GM10248 (cell line): ENCODE measurements at regions not wholly inside any gene's neighbourhood (a gene's known extent, or its start where the extent isn't known, plus 50 kb on each side); places are given as distances from the start of the nearest gene placed in this dataset.

ENCODE experiments used
- CTCF ChIA-PET: fragments of 300-600 bp; sonication (Branson Sonifier 250); formaldehyde crosslinking; extraction: SDS; loops from one replicate; lab custom pipeline; 2021; ENCODE audit warnings: antibody characterized with exemption; lab: Yijun Ruan, JAX
- POLR2A ChIA-PET: fragments of 350-650 bp; sonication (Branson Sonifier 250); formaldehyde crosslinking; extraction: SDS; loops from one replicate; lab custom pipeline; 2020; ENCODE audit warnings: antibody characterized with exemption; lab: Yijun Ruan, JAX
- DNase-seq: peaks from one replicate; pipeline ENCODE4 v3.0.0; 2012; ENCODE audit errors: extremely low spot score
- TF ChIP-seq, protein P1 (sequence below): IDR thresholded peaks from 2 replicates; pipeline ENCODE4 v1.5.1; 2012; ENCODE audit warnings: mild to moderate bottlenecking, low read depth; ENCODE audit errors: extremely low read depth, missing control alignments, control extremely low read depth

GRCh38 chr17:33756021-33756420, 462.9 kb upstream of the ASIC2 start:
- ChIA-PET POLR2A (no interaction called here), CTCF (no interaction called here)
- TF ChIP-seq, protein P1, sequence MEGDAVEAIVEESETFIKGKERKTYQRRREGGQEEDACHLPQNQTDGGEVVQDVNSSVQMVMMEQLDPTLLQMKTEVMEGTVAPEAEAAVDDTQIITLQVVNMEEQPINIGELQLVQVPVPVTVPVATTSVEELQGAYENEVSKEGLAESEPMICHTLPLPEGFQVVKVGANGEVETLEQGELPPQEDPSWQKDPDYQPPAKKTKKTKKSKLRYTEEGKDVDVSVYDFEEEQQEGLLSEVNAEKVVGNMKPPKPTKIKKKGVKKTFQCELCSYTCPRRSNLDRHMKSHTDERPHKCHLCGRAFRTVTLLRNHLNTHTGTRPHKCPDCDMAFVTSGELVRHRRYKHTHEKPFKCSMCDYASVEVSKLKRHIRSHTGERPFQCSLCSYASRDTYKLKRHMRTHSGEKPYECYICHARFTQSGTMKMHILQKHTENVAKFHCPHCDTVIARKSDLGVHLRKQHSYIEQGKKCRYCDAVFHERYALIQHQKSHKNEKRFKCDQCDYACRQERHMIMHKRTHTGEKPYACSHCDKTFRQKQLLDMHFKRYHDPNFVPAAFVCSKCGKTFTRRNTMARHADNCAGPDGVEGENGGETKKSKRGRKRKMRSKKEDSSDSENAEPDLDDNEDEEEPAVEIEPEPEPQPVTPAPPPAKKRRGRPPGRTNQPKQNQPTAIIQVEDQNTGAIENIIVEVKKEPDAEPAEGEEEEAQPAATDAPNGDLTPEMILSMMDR: no peak

GRCh38 chr17:33765871-33766270, 472.8 kb upstream of the ASIC2 start:
- ChIA-PET CTCF (interaction anchor here (2.1 kb wide), 1 partner anchor 13 kb away, joined by 10 read pairs; no protein-coding TSS in a partner anchor), POLR2A (no interaction called here)
- TF ChIP-seq, protein P1: no peak
- DNase-seq: no peak

More at GRCh38 chr17:33756021-33756420, 462.9 kb upstream of the ASIC2 start:
- DNase-seq: no peak

DNA sequence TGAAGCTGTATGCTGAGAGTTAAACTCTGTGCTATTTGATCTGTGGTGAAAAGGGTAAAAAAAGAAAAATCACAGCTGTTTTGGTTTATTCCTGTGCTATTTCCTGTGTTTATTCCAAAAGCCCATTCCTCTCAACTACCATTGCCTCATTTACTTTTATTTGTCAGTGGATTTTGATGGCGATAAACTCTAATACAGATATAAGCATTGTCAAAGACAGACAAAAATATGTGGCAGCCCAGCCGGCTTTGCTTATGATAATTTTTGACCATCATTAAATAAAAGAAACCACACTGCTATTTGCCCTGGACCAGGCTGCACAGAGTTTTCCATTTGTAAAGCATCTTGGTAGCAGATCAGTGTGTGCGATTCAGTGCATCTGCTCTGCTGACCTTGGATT, 473.6 kb upstream of the ASIC2 start:
- DNase-seq: no peak
- CTCF ChIA-PET: interaction anchor here (1.6 to 2.1 kb wide), 2 partner anchors 12 to 16 kb away, joined by 6 to 10 read pairs; no protein-coding TSS in a partner anchor
- POLR2A ChIA-PET: no interaction called here
- TF ChIP-seq, protein P1: no peak

DNA sequence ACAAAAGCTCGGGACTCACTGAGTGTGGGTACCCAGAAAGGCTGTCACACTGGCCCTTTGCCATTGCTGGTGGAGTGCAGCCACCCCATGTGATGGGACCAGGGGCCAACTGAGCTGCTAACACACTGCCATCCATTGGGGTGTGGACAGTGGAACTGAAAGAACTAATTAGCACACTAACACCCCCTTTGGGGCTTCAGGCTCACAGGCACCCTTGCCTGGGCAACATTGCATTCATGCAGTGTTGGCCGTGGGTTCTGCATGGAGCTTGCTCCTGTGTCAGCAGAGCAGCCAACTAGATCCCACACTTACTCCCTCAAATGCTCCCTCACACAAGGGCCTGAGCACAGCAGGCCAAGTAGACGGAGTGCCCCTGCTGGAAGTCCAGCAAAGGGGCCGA, 476.0 kb upstream of the ASIC2 start:
- TF ChIP-seq, protein P1: no peak
- POLR2A ChIA-PET: no interaction called here
- DNase-seq: no peak
- CTCF ChIA-PET: interaction anchor here (1.0 to 3.6 kb wide), 3 partner anchors 9 to 376 kb away, joined by 3 to 16 read pairs (median 3); no protein-coding TSS in a partner anchor

- CTCF ChIA-PET: interaction anchor here (1.5 to 6.8 kb wide), 2 partner anchors 369 to 371 kb away, joined by 6 to 64 read pairs; no protein-coding TSS in a partner anchor
- DNase-seq: no peak
- POLR2A ChIA-PET: no interaction called here
- TF ChIP-seq, protein P1: no peak
Measured at GRCh38 chr17:33776304-33776703, 478.8 kb upstream of the CCL2 start.

DNA sequence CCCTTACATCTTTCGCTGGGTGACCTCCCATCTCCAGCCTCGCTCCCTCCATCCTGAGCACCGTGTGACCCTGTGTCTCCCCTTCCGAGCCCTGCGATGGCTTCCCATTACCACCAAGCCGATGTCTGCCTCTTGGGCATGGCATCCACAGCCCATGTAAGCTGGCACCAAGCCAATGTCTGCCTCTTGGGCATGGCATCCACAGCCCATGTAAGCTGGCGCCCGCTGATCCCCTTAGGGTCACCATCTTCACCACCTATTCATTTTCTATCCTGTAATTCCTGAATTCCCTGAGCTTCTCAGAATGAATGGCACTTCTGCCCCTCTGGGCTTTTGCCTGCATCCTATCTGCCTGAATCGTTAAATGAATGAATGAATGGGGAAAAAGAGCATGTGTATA, 478.2 kb upstream of the CCL2 start:
- TF ChIP-seq, protein P1: no peak
- ChIA-PET POLR2A (no interaction called here), CTCF (interaction anchor here (1.1 to 6.8 kb wide), 4 partner anchors 7 to 877 kb away, joined by 3 to 64 read pairs (median 15); no protein-coding TSS in a partner anchor)
- no peak for DNase-seq
